ENCODE measurements at regions not wholly inside any gene's neighbourhood (a gene's known extent, or its start where the extent isn't known, plus 50 kb on each side); places are given as distances from the start of the nearest gene placed in this dataset.

DNA sequence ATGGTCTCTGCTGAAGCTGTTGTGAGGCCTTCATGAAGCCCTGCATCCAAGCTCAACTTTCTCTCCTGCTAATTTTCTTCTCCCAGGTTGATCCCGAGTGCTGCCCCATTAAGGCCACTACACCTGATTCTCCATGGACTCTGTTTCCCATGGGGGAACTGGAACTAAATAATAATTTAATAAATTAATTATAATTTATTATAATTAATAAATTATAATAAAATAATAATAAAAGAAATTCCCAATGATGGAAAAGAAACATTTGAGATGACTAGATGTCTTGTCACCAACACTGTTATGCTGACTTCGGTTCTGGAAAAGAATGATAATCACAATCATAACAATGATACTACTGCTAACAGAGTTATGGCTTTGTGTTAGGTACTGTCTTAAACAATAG, 211.2 kb upstream of the ZP4 start:
- Histone ChIP-seq H3K9me3 (no peaks in the 10 kb centered on the region), H3K27ac (no peak overlapping the region), H3K4me3 (no peak overlapping the region), H3K4me1 (no peaks in the 10 kb centered on the region), H3K27me3 (no peaks in the 10 kb centered on the region), H3K36me3 (no peaks in the 10 kb centered on the region)
- no peak for DNase-seq
- TF ChIP-seq, protein P1, sequence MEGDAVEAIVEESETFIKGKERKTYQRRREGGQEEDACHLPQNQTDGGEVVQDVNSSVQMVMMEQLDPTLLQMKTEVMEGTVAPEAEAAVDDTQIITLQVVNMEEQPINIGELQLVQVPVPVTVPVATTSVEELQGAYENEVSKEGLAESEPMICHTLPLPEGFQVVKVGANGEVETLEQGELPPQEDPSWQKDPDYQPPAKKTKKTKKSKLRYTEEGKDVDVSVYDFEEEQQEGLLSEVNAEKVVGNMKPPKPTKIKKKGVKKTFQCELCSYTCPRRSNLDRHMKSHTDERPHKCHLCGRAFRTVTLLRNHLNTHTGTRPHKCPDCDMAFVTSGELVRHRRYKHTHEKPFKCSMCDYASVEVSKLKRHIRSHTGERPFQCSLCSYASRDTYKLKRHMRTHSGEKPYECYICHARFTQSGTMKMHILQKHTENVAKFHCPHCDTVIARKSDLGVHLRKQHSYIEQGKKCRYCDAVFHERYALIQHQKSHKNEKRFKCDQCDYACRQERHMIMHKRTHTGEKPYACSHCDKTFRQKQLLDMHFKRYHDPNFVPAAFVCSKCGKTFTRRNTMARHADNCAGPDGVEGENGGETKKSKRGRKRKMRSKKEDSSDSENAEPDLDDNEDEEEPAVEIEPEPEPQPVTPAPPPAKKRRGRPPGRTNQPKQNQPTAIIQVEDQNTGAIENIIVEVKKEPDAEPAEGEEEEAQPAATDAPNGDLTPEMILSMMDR (IDR thresholded peaks at IDR 0.05): no peak
- no peak for TF ChIP-seq POLR2A (IDR thresholded peaks at IDR 0.05)

DNA sequence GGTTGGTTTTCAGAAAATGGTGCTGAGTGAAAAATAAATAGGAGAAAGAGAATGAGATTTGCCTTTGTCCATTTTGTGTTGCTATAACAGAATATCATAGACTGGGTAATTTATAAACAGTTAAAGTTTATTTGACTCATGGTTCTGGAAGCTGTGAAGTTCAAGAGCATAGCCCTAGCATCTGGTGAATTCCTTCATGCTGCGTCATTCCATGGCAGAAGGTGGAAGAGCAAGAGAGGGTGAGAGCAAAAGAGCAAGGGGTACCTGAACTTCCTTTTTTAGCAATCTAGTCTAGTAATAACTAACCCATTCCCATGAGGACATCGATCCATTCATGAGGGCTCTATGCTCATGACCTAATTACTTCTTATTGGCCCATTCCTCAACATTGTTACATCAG, 209.1 kb upstream of the ZP4 start:
- no peaks in the 10 kb centered on the region for H3K4me1 ChIP-seq
- DNase-seq: no peak
- no peaks in the 10 kb centered on the region for H3K27me3 ChIP-seq
- no peak overlapping the region for H3K4me3 ChIP-seq
- H3K36me3 ChIP-seq: no peaks in the 10 kb centered on the region
- TF ChIP-seq, protein P1 (IDR thresholded peaks at IDR 0.05): no peak
- no peak for TF ChIP-seq POLR2A (IDR thresholded peaks at IDR 0.05)
- no peaks in the 10 kb centered on the region for H3K9me3 ChIP-seq
- no peak overlapping the region for H3K27ac ChIP-seq

DNA sequence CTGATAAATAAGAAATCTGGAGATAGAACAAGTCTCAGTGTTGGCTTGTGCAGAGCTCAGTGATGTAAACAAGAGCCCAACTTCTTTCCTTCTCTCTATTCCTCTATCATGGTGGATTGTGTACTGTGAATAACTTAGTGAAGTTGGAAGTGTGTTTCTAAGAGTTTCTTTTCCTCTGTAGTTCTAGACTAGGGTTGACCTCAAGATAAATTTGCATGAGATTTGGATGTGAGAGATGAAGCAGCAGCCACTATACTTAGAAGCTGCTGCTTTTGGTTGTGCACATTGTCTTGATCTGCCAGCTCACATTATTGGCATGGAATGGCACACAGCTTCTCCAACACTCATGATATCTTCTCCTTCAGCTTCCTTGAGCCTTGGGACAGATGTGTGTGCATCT, 198.9 kb upstream of the ZP4 start:
- TF ChIP-seq, protein P1 (IDR thresholded peaks at IDR 0.05): no peak
- no peak for TF ChIP-seq POLR2A (IDR thresholded peaks at IDR 0.05)
- Histone ChIP-seq H3K27me3 (no peaks in the 10 kb centered on the region), H3K36me3 (no peaks in the 10 kb centered on the region), H3K9me3 (no peaks in the 10 kb centered on the region), H3K4me1 (no peaks in the 10 kb centered on the region), H3K4me3 (no peak overlapping the region), H3K27ac (no peak overlapping the region)
- DNase-seq: no peak

DNA sequence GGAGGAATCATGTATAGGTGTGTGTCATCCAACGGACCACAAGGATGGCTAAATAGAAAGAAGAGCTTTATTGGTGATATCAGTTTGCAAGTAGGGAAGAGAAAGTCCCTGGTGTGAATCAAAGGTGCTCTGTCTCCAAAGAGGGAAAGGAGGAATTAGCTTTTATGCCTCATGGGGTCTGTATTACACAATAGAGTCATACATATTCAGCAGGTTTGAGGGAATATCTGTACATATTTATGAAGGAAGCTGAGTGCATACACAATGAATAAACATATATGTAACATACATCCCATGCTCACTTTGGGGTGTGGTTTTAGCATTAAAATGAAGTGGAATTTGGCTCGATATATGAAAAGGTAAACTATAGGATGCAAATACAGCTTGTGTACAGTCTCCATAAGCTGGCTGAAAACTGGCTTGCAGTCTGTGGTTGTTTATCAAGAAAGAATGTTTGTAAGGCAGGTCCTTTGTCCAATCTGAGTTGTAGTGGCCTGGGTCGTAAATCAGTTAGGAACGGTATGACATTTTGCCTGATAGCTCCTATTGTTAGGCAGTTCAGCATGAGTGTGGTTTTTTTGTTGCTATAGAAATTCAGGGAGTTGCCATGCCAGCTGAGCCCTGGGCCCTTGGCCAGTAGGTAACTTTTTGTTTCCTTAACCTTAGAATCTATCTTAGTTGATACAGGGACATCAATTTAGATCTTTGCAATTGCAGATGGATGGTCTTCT, 198.0 kb upstream of the ZP4 start:
- H3K4me1 ChIP-seq: no peaks in the 10 kb centered on the region
- H3K27ac ChIP-seq: no peak overlapping the region
- no peak for DNase-seq
- H3K9me3 ChIP-seq: no peaks in the 10 kb centered on the region
- TF ChIP-seq POLR2A (IDR thresholded peaks at IDR 0.05): no peak
- TF ChIP-seq, protein P1 (IDR thresholded peaks at IDR 0.05): no peak
- no peaks in the 10 kb centered on the region for H3K36me3 ChIP-seq
- no peaks in the 10 kb centered on the region for H3K27me3 ChIP-seq
- H3K4me3 ChIP-seq: no peak overlapping the region

DNA sequence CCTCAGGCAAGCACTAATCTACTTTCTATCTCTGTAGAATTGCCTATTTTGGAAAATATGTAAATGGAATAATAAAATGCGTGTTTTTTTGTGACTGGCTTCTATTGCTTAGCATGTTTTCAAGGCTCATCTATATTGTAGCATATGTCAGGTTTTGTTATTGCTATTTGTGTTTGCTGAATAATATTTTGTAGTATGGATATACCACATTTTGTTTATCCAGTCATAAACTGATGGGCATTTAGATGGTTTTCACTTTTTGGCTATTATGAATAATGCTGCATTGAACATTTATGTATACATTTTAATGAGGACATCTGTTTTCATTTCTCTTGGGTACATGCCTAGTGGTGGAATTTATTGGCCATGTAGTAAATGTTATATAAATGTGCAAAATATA, 183.3 kb upstream of the ZP4 start:
- TF ChIP-seq, protein P1 (IDR thresholded peaks at IDR 0.05): no peak
- no peak for TF ChIP-seq POLR2A (IDR thresholded peaks at IDR 0.05)
- Histone ChIP-seq H3K36me3 (no peaks in the 10 kb centered on the region), H3K4me3 (no peak overlapping the region), H3K27me3 (no peaks in the 10 kb centered on the region), H3K9me3 (no peaks in the 10 kb centered on the region), H3K27ac (no peak overlapping the region), H3K4me1 (no peaks in the 10 kb centered on the region)
- no peak for DNase-seq

DNA sequence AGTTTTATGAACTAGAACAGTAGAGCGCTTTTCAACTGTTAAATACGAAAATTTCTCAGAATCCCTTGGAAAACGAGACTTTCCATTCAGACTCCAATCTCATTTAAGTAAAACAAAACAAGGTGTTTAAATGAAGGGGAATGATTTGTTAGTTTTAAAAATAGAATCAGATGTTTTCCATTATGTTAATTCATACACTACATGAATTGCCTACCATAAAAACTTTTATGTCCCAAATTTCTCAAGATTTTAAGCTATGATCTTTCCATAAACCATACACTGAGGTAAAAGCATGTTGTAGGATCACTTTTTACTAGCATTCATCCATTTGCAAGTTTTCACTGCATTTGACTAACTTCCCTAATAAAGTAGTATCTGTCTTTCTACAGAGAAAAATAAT, 180.3 kb upstream of the ZP4 start:
- no peak for DNase-seq
- Histone ChIP-seq H3K4me1 (no peaks in the 10 kb centered on the region), H3K4me3 (no peak overlapping the region), H3K27me3 (no peaks in the 10 kb centered on the region), H3K36me3 (no peaks in the 10 kb centered on the region), H3K27ac (no peak overlapping the region), H3K9me3 (no peaks in the 10 kb centered on the region)
- no peak for TF ChIP-seq POLR2A (IDR thresholded peaks at IDR 0.05)
- TF ChIP-seq, protein P1 (IDR thresholded peaks at IDR 0.05): no peak
